Stomach (tissue), 4 donors: ENCODE measurements at regions not wholly inside any gene's neighbourhood (a gene's known extent, or its start where the extent isn't known, plus 50 kb on each side); places are given as distances from the start of the nearest gene placed in this dataset.

Experiments
- CTCF ChIP-seq, 7 experiments: fragments of 450-650 bp in 4 of 7; fragments of 200-600 bp in 3 of 7; sonication (generic) in 3 of 7; IDR thresholded peaks; one replicate each; pipeline ENCODE4 v1.5.1; 2016 to 2019; ENCODE audit warnings: antibody characterized with exemption in 7 of 7, control low read depth in 2 of 7, mild to moderate bottlenecking in 1 of 7
- EP300 ChIP-seq: sonication (generic); formaldehyde crosslinking; IDR thresholded peaks from one replicate; pipeline ENCODE4 v1.6.1; 2017; ENCODE audit warnings: antibody characterized with exemption
- POLR2A ChIP-seq, 4 donors: fragments of 450-650 bp; IDR thresholded peaks; one replicate each; pipeline ENCODE4 v1.6.1; 2016; ENCODE audit warnings: antibody characterized with exemption in 4 of 4, control low read depth in 2 of 4, mild to moderate bottlenecking in 1 of 4, moderate library complexity in 1 of 4
- POLR2AphosphoS5 ChIP-seq, 3 donors: sonication (generic); formaldehyde crosslinking; IDR thresholded peaks; one replicate each; pipeline ENCODE4 v1.6.1; 2016; ENCODE audit warnings: antibody characterized with exemption in 3 of 3

GRCh38 chr18:23363865-23364570, 89.1 kb upstream of the RIOK3 start:
- TF ChIP-seq CTCF (IDR thresholded peaks at IDR 0.05) (no peak), EP300 (no peak), POLR2AphosphoS5 (IDR thresholded peaks at IDR 0.05) (no peak), POLR2A (IDR thresholded peaks at IDR 0.05) (no peak)
